Stromal cell of bone marrow (primary cell): ENCODE measurements at regions not wholly inside any gene's neighbourhood (a gene's known extent, or its start where the extent isn't known, plus 50 kb on each side); places are given as distances from the start of the nearest gene placed in this dataset.
"Not testable (repeated sequence)": the region's sequence is repeated elsewhere in the genome, so short reads cannot be mapped to it uniquely, and the experiment has no call there.

Experiments used
- DNase-seq: peaks from one replicate; pipeline ENCODE4 v3.0.0-alpha.2; 2012; ENCODE audit warnings: low read depth

DNA sequence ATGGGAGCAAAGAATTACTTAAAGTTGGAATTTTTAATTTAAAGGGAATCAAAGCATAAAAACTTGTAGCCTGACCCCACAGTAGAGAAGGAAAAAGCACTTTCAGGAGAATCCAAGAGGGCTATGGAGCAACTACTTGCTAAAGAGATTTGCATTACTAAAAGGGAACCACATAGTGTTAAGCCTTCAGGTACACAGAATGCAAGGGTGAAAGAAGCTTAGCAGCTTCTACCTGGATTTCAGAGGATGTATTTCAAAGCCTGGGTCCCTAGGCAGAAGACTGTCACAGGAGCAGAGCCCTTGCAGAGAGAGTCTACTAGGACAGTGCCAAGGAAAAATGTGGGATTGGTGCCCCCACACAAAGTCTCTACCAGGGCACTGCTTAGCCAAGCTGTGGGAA lies 575.0 kb downstream of the GBE1 start:
- no peak for DNase-seq

DNA sequence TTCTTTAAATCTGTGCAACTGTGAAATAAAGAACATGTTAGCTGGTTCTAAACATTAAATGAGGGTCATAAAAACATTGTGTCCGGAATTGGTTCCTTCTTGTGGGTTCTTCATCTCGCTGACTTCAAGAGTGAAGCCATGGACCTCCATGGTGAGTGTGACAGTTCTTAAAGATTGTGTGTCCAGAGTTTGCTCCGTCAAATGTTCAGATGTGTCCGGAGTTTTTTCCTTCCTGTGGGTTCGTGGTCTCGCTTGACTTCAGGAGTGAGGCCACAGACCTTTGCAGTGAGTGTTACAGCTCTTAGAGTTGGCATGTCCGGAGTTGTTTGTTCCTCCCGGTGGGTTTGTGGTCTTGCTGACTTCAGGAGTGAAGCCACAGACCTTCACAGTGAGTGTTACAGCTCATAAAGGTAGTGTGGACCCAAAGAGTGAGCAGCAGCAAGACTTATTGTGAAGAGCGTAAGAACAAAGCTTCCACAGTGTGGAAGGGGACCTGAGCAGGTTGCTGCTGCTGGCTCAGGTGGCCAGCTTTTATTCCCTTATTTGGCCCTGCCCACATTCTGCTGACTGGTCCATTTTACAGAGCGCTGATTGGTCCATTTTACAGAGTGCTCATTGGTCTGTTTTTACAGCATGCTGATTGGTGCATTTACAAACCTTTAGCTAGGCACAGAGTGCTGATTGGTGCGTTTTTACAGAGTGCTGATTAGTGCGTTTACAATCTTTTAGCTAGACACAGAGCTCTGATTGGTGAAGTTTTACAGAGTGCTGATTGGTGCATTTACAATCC lies 579.2 kb downstream of the GBE1 start:
- not testable (repeated sequence) for DNase-seq

DNA sequence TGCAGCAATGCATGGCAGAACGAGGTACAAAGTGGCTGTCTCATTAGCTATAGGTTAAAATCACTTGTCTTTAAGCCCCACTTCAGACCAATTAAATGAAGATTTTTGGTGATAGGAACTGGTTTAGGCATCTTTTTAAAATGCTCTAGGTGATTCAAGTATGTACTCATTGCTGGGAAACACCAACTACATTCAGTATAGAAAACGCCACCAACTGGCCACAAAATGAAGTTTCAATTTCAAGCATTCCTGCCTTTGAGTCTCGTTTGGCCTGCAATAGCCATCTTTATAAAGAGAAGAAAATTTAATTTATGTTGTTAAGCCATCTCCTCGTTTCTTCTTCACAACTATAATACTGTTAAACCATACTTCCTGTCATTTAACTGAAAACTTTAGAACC lies 587.9 kb downstream of the GBE1 start:
- no peak for DNase-seq

DNA sequence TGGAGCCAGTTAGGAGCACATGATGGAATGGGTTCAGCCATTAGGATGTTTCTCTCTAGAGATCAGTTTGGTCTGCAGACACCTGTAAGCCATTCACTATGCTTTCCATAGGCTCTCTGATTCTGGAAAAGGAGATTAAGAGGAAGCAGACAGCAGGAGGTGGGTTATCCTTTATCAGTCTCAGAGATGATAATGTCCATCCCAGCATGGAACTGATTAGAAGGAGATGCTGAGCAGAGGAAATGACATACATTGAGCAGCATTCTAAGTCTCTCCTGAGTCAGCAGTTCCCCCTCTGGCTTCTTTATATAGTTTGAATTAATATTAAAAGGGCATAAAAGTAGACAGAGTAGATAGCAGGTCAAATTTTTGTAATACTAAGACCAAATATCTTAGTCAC lies 591.1 kb downstream of the GBE1 start:
- no peak for DNase-seq

DNA sequence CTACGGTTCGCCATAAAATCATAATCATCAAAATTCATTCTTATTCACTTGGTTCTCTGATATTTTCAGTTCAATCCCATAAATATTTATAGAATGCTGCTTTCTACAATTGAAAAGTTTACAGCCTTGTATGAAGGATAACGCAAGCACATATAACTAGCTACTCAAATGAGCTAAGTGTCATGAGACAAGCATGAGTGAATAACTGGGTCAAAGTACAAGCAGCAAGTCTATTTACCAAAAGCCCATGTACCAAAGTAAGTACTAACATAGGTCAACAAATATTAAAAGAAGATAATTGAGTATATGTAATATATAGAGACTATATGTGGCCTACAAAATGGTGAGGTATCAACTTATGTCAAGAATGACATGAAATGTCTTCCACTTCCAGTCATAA lies 596.6 kb downstream of the GBE1 start:
- no peak for DNase-seq

DNA sequence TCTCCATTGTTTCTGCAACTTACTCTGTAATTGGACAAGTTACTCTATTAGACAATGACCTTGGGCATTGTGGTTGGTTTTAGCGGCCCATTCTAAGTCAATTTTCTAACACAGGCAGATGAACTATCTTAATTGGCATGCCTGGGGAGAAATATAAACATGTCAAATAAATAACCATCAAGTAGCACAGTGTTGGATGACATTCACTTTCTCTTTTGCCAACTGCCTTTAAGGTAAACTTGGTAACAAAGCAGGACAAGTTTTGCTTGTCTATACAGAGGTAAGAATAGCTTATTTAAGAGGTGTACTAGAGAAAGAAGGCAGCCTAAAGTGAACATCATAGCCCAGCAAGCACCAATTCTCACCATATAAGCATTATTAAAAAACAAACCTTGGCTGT lies 599.6 kb downstream of the GBE1 start:
- no peak for DNase-seq

DNA sequence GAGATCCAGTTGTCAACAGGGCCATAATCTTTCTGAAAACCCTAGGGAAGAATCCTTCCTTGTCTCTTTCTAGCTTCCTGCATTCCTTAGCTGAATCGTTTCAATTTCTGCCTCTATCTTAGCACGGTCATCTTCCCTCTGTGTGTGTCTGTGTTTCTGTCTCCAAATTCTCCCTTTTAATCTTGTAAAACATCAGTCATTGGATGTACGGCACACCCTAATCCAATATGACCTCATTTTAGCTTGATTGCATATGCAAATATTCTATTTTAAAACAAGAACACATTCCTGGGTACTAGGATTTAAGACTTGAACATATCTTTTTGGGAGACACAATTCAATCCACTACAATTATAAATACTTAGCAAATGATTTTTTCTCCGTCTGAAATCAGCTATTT lies 600.3 kb downstream of the GBE1 start:
- DNase-seq = no peak

DNA sequence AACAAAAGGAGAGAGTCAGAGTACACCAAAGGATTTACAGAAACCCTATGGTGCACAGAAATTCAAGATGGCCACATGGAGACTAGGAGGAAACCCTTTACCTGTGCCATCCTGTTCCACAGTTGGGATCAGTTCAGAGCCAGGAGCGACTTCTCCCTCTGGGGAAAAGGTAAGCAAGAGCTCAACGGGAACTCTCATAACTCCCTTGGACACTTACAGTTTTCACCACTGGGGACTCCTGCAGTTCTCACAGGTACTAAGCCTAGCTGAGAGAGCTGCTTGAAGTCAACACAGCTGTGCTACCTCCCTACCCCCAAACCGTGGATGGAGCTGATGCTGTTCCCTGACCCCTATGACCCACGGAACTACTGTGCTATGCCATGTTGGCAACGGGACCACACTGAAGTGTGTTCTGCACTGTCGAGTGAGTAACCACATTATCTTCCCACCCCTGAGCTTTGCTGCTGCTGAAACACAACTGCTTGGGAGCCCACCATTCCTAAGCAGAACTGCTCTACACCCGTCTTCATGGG lies 606.8 kb downstream of the GBE1 start:
- no peak for DNase-seq

DNA sequence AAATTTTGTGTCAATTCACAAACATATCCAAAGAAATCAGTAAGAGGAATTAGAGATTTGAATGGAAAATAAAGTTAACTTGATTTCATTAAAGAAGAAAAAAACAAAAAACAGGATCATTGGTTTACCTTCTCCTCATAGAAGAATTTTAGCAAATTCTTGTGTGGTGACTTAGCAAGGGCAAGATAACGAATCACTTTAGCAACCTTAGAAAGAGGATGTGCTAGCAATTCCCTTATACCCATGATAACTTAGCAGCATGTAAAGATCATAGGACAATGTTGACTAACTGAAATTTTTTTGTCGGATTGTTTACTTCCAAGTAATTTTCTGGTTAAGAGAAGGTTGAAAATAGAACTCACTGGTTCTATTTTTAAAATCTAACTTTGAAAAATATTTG lies 609.3 kb downstream of the GBE1 start:
- DNase-seq = no peak

DNA sequence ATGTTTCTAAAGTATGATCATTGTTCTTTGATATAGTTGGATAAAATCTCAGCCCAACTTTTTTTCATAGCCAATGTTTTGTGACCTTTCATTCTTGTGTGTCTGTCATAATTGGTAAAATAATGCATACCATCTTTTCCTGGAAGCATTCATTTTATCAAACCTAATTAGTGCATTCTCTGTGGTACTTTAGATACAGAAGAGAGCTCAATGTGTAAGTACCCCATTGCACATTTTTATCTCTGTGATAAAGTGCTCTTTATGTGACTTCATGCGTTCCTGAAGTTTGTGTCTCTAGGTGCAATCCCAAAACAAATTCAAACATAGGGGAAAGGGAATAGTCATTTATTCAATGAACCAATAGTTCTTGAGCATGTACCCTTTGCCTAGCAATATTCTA lies 628.5 kb downstream of the GBE1 start:
- no peak for DNase-seq

DNA sequence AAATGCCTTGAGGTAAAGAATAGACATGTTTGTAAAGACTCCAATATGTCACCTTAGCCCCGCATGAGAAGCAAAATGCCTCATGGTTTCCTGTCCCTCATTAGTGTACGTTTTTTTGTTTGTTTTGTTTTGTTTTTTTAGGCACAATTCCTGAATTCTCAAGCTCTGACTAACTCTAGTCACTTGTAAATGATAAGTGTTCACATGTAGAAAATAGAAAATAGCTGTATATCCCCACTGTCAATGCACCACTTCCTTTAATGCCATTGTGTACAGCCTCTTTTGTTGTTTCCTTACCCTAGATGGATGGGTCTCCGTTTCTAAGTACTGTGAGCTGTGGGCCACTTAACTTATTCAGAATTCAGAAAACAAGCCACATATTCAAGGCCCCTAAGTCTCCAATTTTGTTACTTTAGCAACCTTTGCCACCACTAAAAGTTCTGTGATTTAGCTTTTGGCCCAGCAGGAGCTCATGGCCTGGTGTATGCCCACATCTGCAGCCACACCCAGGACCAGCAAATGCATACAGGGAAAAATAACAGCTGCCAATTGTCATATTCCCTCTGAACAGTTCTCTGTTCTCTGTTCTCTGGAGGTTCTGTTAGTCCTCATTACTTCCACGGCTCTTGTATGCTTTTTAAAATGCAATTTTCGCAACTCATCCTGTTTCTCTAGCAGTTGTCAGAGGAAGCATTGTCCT lies 655.5 kb downstream of the GBE1 start:
- DNase-seq = no peak

DNA sequence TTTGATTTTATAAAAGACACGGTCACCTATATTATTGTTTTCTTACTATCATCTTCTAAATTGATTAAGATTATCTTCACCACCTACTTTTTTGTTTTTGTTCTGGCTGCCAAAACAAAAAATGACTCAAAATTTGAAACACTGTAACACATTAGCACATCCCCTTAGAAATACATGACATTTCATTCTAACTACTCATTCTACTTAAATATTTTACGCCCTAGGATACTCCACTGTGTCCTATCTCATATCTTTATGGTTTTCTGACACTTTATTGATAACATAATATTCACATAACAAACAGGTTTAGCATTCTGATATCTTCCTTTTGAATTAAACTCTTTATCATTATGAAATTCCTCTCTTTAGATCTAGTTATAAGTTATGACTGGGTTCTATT lies 656.2 kb downstream of the GBE1 start:
- DNase-seq = no peak

DNA sequence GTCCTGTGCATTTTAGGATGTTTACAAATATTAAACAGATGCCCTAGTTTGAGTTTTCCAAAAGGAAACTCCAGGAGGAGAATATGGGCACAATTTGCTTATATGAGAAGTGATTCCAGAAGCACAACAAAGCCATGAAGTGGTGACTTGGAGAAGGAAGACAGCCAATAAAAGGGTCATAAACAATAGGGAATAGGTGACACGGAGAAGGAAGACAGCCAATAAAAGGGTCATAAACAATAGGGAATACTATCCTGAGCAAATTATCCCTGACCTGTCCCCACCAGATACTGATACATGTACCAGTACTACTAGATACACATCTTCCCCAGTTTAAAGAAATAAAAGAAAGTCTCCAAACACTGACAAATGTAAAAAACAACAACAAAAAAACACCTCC lies 663.6 kb downstream of the GBE1 start:
- DNase-seq = no peak

DNA sequence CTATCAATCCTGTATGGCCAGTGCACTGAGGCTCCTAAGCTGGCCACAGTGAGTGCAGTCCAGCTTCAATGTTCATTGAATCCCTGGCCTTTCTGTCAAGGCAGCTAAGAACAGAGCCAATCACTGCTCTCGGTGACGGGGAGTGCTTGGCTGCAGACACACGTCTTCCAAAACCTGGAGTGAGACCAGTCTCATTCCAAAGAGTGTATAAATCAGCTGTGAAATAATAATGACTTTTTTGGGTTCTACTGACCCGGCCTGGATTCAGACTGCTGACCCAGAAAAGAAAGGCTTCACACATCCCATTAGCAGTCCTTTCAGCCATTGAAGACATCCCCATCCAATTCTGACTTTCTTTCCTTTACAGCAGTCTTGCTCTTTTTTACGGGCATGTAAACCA lies 665.5 kb downstream of the GBE1 start:
- no peak for DNase-seq

DNA sequence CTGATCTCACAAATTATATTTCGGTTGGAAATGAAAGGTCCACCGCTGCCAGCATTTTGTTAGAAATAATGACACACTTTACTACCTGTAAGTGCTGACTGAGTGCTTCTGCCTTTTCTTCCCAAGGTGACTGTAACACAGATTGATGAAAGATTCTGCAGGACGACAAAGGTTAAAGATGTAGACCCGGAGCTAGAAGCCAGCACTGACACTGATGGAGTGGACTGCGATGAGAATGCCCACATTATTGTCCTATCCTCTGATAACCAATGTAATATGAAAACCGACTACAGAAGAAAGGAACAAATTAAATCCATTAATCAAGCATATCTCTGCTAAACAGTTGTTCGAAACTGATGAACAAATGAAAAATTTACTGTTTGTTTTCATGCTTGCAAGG lies 666.5 kb downstream of the GBE1 start:
- no peak for DNase-seq

DNA sequence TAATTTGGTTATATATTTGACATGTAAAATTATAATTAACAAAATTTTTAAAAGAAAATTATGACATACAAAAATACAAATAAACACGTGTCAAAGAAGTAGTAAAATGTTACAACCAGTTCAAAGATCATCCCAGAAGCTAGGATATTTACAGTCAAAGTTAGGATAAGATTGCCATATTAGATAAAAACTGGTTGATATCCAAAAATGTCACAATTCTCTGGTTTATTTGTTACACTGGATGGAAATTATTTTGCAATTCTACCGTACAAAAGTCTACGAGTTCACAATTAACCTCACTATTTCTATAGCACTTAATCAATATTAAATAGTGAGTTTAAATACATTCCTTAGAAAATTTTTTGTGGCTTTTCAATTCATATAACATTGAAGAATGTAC lies 673.8 kb downstream of the GBE1 start:
- no peak for DNase-seq

DNA sequence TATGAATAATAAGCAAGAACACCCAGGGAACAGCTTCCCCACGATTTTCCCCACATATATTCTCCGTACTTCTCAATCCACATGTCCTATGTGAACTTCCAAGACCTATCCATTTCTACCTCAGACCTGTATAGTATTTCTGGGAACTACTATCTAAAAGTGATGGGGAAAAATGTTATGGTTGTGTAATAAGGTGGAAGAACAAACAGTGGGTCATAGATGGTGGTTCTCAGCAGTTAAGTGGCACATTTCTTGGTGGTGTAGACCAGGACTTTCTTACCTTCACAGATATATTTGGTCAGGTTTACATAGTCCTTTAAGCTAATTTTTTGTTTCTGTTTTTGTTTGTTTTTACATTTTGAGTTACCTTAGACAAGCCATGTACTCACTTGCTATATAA lies 675.1 kb downstream of the GBE1 start:
- no peak for DNase-seq

DNA sequence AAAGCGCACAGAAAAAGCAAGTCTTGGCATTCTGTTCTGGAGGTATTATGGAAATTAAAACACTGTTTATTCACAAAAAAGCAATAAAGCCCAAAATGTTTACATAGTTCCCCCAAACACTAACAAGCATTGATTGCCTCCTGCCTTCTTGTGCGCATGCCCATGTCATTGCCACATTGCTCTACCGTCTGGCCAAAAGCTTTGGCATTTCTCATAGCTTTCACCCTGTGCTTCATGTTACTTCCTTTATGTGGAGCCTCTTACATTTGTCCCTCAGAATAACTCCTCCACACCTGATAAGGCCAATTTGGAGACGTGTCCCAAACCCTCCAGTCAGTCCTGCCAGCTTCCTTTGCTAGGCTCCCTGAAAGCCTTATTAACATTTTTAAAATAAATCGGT lies 680.8 kb downstream of the GBE1 start:
- no peak for DNase-seq

DNA sequence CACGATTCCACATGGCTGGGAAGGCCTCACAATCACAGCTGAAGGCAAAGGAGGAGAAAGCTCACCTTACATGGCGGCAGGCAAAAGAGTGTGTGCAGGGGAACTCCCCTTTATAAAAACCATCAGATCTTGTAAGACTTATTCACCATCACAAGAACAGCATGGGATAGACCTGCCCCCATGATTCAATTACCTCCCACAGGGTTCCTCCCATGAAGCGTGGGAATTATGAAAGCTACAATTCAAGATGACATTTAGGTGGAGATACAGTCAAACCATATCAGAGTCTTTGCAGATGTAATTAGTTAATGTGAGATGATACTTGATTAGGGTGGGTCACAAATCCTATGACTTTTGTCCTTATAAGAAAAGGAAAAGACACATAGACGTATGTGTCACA lies 688.9 kb downstream of the GBE1 start:
- no peak for DNase-seq

DNA sequence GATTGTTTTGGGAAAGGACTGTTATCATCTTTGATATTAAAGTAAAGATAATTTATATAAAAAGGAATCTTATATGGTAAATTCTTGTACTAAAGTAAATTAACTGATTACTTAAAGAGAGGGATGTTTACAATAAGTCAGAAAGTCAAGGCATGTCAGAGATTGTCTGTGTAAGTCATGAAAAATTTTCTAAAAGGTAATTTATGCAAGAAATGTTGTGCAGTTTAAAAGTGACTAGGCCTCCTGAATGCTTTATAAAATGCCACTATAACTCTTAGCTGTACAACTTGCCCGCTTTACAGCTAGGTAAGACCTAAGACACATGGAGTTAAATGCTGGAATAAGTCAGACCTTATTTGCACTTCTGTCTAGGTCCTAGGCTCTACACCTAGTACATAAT lies 692.9 kb downstream of the GBE1 start:
- DNase-seq = no peak

DNA sequence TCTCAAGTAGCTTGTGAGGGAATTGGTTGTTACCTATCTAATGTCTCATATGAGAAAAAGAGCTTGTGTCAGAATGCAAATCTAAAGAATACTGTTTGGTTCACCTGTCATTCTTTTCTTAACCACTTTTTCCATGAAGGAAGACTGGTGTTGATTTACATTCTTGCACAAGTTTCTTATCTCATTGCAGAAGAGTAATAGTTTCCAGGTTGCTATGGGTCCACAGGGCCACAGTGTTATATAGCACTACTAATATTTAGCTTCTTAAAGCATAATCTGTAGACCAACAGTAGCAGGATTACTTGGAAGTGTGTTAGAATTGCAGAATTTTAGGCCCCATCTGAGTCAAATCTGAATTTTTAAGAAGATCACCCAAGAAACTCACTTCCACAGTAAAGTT lies 697.5 kb downstream of the GBE1 start:
- DNase-seq = no peak

DNA sequence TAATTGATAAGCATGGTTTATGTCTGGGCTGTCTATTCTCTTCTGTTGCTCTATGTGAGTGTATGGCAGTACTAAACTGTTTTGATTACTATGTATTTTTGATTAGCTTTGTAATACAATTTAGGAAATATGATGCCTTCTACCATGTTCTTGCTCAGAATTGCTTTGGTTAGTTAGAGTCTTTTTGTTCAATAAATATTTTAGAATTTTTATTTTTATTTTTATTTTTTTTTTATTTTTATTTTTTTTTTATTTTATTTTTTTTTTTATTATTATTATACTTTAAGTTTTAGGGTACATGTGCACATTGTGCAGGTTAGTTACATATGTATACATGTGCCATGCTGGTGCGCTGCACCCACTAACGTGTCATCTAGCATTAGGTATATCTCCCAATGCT lies 710.3 kb downstream of the GBE1 start:
- DNase-seq = not testable (repeated sequence)

DNA sequence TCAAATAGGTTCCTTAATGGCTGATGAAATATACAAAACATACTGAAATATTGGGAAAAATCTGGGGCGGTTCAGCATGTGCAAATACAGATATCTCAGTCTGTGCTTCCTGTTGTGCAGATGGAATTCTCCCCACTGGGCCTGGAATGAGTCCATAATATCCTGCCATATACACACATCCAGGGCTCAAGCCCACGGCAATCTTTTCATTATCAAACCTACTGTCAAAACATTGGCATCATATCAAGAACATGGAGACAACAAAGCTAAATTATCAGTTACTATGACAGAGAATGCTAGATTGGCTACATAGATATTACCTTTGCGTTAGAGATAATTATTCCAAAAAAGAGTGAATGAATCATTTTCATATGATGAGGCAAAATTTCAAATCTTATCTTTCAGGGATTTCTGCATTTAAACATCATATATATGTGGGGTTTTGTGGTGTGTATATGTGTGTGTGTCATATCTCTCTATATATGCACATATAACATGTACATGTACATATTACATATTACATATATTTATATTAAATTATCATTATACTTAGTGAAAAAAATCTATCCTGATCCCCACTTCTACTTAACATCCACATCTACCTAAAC lies 713.3 kb downstream of the GBE1 start:
- DNase-seq = no peak
